ENCODE measurements at regions not wholly inside any gene's neighbourhood (a gene's known extent, or its start where the extent isn't known, plus 50 kb on each side); places are given as distances from the start of the nearest gene placed in this dataset.
"Not testable (repeated sequence)": the region's sequence is repeated elsewhere in the genome, so short reads cannot be mapped to it uniquely, and the experiment has no call there.

DNA sequence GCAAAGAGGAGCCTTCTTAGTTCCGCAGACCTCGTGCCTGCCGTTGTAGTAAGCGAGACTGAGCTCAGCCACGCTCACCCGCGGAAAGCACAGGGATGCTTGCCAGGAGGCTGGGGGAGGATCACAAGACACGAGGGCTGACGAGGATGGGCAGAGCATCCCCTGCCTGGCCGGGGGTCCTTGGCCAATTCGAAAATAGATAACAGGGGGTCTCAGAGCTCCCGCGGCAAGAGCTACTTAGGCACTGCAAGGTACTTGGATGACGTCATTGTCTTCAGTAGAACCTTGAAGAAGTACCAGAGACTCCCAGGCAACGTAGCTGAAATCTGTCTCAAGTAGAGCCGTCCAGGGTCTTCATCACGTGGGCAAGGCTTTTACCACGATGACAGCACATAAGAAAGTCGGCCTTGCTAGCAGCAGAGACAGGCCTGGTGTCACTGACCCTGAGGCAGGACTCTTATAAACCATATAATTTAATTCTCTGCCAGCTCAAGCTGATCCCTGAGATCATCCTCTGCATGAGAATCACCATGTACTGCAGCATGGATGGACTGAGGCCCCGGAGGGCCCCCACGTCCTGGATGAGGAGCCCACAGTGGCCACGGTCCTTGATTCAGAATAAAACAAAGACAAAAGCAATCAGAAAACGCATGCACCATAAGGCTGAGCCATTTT is 81.9 kb downstream of the TMEM18 start:
- no peak for DNase-seq

DNA sequence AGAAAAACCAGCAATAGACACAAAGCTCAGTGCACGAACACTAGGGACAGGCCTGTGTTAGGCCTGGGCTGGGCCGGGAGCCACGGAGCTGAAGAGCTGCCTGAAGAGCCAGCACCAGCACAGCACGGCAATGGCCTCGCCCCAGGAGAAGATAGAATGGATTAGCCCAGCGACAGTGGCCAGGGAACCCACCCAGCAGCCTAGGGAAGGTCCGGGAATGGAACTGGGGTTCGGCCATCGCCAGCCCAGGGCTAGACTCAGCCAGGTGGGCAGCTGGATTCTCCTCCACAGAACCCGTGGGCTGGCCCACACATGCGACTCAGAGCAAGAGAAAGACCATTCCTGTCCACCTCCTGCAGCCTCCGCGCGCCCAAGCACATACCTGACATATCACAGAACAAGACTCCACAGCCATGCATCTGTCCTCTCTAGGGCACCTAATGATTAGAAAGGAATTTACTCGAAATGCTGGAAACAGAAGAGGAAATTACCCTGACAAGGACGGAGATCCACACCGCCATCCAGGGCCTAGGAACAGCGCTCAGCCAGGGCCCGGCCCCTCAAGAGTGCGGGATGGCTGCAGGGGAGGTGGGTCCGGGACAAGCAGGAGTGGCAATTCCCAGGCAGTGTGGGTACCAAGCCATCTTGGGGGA is 82.8 kb downstream of the TMEM18 start:
- no peak for DNase-seq

DNA sequence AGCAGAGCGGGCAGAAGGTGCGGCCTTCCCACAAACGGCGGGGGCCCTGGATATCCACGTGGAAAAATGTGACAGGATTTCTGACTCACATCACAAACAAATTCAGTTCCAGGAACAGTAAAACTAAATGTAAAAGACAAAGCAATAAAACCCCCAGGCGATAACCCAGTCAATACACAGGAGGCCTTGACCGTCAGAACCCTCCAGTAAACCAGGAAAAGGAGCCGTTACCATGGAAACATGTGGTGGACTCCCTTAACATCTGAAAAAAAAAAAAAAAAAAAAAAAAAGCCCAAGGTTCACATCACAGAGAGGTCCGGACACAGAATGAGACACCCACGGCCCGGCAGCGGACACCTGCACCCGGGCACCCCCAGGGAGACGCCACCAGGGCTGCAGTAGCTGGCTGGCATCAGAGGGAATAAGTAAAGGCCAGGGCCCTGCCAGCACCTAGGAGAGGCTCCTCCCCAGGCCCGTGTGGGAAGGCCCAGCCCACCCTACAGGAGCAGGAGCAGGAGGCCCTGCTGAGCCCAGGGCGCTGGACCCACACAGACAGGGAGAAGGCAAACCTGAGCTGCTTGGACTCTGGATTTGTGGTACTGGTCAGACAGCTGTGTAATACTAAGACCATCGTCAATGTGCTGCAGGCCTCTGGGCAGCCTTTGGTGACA is 83.7 kb downstream of the TMEM18 start:
- no peak for DNase-seq

DNA sequence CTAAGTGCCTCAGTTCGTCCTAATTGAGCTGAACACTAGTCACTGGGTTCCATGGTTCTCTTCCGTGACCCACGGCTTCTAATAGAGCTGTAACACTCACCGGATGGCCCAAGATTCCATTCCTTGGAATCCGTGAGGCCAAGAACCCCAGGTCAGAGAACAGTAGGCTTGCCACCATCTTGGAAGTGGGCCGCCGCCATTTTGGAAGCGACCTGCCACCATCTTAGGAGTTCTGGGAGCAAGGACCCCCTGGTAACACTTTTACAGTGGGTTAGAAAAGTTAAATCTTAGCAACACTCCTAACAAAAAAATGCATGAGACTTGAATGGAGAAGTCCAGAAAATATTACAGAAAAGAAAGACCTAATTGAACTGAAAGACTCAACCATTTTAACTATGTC is 84.5 kb downstream of the TMEM18 start:
- DNase-seq = no peak

DNA sequence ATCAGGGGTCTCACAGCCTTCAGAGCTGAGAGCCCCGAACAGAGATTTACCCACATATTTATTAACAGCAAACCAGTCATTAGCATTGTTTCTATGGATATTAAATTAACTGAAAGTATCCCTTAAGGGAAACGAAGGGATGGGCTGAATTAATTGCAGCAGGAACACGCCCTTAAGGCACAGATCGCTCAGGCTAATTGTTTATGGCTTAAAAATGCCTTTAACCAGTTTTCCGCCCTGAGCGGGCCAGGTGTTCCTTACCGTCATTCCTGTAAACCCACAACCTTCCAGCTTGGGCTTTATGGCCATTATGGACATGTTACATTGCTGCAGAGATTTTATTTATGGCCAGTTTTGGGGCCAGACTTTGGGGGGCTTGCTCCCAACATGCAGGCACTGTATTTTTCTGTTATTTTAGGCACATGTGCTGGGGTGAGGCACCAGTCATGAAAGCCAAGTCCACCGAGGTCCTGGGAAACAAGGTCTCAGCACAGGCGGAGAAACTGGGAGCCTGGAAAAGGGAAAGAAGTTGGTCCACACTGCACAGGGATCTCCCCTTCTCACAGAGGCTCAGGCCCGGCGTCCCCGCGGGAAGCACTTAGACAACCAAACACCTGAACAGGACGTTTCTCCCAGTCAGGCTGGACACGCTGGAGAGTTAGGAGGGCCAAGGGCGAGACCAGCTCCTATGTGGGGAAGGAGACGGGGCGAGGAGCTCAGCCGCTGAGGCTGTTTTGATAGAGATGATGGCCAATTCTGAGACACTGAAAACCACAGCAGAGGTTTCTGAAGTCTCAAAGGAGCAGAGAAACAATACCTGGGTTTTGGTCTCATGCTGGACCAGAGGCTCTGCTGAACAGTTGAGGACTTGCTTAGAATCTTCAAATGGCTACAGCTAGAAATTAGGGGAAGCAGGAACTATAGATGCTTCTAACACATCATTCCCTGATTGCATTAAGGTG is 86.7 kb downstream of the TMEM18 start:
- no peak for DNase-seq

DNA sequence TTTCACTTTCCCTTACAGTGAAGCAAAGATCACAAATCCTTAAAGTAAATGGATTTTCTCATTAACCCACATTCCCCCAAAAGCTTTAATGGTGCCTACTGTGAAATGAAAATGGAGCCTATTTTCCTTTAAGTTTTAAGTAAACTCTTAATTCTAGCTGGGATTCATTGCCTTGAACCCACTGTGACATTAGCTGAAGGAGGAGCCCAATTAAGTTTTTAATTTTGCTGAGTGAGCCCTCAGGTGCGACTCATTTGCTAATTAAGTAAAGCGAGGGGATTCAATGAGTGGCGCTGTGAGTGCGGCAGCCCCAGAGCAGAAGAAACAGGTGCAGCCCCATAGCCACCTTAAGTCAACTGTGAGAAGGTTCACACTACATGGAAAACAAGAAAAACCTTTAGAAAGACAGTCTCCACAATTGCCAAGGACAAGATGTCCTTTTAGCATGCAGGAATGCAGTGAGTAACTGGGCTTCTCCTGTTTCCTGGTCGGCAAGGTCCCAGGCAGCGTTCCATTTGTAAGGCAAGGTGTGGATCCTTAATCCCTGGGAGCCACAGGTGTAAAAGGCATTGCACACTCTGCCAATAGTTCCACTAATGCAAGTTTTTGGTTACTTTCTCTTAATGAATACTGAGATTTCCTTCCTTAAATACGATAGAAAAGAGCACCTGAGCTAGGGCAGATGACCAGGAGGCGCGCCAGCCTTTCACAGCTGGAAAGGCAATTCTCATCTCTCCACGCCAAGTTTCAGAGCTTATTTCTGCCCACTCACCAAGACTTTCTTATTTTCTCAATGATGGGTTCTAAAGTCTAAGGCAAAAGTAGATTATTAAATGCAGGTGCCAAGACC is 87.7 kb downstream of the TMEM18 start:
- no peak for DNase-seq

DNA sequence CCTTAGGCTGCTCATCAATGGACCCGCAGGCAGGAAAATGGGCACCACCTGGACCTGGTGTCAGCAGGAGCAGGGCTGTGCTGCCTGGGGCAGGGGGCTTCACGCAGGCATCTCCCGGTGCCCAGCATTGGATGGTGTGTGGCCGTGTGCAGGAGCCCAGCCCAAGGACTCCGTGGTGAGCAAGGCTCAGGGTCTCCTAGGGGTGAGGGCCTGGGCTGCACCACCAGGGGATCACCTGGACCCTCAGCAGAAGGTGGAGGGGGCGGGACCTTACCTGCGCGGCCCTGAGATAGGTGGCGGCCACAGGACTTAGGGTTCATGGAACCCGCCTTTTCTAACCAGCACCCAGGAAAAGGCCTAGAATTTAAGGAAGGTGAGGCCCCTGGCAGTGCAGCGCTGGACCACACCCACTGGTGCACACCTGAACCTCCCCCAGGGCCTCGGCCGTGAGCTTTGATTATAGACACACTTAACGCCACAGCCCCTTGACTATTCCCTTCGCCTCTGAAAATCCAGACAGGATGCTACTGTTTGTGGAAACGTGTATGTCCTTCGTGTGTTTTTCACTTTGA is 89.0 kb downstream of the TMEM18 start:
- no peak for DNase-seq

DNA sequence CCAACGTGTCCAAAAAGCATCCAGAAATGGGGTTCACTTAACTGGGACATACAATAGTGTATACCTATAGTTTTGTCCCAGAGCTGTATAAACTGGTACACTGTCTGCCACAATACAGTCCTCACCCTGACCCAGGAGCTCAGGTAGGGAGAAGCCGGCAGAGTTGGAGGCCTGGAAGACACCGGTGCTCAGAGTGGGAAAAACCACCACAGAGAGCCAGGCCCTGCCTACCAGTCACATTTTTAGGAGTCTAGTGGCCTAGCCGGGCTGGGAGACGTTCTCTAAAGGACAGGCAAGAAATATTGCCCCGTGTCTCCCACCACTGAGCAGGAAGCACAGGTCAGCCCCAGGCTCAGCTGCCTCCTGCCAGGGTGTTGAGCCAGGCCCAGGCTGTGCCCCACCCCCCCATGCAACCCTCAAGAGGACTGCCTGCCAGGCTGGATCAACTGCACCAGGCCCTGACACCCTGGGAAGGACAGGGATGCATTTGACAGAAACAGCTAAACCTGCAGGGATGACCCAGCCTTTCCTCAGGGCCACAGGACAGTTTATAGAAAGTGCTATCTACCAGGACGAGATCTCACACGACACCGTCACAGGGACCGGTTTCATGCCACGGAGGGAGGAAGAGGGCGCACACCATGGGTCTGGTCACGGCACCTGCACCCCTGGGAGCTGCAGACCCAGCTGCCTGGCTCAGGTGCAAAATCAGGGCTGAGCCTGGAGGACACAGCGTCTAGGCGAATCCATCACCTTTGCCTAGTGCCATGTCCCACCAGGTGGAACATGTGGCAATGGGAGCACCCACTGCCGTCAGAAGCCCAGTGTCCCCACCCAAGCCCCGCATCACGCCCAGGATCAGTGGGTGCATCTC is 89.9 kb downstream of the TMEM18 start:
- no peak for DNase-seq

DNA sequence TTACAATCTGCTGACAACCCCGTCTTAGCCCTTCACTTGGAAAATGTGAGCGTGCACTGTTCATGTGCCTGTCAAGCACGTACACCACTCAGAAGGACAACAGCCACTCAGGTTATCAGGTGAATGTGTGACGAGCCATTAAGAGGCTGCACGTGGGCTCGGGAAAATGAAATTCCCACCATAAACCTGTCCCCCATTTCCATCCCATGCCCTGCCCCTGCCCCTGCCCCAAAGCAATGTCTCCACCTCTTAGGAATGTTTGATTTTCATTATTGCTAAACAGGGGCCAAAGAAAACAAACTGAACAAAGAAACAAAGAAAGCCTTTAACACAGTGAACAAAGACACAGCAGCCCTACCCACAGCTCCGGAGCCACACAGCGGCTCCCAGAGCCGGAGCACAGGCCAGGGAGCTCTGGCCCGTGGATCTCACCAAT is 90.5 kb downstream of the TMEM18 start:
- DNase-seq = no peak

DNA sequence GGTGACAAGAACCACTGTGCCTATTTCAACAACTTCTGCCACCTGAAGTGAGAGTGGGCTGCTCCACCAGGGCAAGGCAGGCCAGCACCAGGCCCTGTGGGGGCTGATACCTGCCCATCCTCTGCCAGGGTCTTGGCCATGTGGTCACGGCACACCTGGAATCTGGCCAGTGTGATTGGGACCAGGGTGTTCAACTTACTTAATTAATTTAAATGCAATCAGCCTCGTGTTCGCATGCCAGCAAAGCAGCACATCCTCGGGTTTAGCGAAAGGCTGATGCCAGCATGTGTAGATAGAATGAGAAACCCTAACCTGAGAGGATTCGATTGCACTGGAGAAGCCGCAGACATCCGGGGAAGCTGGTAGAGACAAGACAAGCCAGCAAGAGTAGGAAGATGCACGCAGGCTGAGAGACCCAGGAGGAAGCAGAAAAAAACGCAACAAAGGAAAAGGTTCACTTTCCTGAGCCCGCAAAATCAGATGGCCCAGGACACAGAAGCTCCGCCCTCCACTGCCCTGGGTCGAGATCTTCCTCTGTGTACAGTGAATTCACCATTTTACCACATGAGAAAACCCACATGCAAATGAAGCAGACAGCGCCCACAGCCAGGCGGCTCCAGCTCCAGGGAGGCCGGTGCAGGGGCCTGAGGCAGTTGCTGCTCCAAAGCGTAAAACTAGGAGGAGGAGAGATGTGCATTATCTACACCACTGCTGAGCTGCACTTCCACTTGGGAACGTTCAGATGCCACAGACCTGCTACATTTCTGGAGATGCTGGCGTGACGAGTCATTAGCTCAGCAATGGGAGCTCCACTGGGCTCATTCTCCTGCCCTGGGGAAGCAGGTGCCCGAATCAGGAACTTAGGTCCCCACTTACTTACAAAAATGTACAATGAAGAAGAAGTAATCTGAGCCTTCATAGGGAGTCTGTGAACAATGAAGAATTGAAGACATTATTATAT is 92.1 kb downstream of the TMEM18 start:
- no peak for DNase-seq

DNA sequence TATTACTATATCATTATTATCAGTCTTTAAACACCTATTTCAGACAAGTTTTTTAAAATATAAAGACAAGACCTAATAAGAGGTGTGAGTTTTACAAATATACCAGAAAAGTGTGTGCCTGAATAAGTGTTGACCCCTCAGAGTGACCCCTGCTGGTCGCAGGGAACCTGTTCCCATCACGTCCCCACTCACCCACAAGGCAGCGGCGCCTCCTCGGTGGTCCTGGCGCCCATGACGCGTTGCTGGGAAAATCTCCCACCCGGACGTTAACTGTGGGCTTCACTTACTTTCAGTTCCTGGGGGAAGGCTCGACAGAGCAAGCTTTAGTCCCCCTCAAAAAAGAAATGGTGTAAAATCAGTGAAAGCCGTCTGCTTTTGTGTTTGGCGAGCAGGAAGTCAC is 93.5 kb downstream of the TMEM18 start:
- DNase-seq = no peak

DNA sequence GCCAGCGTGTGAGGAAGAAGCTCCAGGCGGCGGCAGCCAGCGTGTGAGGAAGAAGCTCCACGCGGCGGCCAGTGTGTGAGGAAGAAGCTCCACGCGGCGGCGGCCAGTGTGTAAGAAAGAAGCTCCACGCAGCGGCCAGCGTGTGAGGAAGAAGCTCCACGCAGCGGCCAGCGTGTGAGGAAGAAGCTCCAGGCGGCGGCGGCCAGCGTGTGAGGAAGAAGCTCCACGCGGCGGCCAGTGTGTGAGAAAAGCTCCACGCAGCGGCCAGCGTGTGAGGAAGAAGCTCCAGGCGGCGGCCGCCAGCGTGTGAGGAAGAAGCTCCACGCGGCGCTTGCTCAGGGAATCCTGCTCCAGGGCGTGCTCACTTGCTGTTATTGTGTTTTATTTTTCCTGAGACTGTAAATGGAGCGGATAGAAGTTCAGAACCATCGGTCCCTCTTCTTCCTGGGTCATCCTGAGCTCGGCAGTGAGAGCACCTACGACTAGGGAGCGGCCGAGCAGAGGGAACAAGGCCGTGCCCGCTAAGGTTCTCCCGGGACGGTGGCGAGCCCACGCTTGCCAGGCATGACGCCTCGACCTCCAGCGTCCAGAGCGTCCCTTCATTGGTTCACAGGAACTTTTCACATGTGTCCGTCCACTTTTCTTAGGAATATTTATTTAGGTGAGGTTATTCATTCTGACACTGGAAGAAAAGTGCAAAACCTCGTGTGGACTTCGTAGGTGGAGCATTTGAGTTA is 94.2 kb downstream of the TMEM18 start:
- DNase-seq = no peak

DNA sequence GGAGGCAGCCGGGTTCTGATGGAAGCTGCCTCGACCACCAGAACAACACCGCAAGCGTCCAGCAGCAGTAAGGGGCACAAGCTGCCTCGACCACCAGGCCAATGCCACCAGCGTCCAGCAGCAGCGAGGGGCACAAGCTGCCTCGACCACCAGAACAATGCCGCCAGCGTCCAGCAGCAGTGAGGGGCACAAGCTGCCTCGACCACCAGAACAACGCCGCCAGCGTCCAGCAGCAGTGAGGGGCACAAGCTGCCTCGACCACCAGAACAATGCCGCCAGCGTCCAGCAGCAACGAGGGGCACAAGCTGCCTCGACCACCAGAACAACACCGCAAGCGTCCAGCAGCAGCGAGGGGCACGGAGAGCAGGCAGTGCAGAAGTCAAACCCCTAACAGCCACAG is 94.9 kb downstream of the TMEM18 start:
- not testable (repeated sequence) for DNase-seq

DNA sequence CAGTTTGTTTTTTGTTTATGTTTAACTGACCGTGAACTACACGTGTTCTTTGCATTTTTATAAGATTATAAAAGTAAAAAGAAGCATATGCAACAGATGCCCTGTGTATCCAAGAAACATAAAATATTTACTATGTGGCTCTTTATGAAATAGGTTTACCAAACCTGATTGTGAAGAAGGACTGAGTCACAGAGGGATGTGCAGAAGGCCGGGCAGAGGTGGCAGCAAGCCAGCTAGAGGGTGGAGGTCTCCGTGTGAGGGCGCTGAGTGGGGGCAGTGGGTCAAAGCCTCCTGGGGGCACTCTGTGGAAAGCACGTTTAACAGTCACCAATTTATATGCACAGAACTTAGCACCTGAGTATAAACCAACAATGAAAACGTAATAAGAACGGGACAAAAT is 97.2 kb downstream of the TMEM18 start:
- no peak for DNase-seq

DNA sequence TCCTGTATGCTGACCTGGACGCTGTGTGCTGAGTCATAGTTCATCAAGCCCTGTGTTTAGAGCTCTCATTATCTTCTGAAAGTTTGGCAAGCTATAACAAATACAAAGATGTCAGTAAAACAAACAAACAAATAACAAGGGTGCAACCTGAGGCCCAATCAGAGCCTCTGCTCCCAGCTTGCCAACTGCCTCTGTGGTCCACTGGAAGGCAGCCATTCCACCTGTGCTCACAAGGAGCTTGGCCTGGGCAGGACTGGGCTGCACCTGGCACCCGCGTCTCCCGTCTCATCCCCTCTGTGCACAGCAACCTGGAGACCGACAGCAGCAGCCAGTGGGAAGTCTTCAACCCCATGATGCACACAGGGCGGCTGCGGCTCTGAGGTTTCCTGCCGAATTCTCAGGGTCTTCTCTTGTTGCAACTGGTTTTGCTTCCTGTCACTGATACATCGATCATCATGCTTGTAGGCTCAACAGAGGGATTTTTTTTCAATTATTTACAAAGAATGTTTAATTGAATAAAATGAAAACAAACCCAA is 97.8 kb downstream of the TMEM18 start:
- no peak for DNase-seq

DNA sequence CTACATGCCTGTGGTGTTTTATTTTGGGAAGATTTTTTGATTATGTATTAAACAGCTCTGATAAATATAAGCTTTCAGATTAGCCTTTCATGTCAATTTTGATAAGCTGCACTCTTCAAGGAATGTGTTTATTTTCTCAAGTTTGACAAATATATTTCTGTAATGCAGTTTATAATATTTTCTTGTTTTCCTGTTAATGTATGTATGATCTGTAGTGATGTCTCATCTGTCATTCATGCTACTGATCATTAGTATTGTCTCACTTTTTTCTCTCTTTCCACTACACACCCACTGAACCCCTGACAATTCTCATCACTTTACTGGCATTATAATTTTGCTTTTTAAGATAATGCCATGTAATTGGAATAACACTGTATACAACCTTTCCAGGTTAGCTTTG is 100.9 kb downstream of the TMEM18 start:
- no peak for DNase-seq

DNA sequence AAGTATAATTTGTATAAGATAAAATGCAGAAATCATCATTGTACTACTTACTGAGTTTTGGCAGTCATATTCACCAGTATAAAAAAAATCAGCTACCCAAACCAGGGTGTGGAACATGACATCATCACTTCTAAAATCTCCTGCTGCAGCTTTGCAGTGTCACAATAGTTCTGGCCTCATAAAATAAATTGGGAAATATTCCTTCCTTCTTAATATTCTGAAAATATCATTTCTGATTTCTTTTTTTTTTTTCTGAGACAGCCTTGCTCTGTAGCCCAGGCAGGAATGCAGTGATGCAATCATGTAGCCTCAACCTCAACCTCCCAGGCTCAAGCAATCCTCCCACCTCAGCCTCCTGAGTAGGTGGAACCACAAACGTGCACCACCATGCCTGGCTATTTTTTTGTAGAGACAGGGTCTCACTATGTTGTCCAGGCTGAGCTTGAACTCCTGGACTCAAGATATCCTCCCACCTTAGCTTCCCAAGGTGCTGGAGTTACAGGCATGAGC is 101.4 kb downstream of the TMEM18 start:
- no peak for DNase-seq

DNA sequence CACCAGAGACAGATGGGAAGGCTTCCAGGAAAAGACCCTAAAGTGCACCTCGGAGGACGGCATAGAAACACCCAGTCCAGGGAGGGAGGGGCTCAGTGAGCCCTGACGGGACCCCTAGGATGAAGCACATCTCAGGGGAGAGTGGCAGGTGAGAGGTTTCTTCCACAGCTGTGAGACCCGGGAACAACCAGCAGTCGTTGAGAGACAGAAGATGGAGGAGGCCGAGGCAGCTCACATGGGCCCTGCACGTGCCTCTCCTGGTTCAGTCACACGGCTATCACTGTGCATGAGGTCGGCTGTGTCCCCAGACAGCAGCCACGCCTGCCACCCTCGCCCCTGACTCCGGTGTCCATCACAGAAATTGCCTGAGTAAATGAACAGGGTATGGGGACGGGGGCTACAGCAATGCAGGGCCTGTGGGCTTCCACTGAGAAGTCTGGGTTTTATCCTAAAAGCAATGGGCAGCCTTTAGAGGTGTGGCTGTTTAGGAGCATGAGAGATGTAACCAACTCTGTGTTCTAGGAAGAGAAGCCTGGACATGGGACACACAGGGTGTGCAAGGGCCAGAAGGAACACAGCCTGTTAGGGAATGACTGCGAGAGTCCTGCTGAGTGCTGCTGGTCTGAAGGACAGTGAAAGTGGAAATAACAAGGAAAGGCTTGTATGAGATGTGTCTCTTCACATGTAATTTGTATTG is 102.0 kb downstream of the TMEM18 start:
- DNase-seq = no peak
